HL-60 (cell line): ENCODE measurements at regions not wholly inside any gene's neighbourhood (a gene's known extent, or its start where the extent isn't known, plus 50 kb on each side); places are given as distances from the start of the nearest gene placed in this dataset.

Experiments used
- DNase-seq, 2 experiments: peaks; one replicate each; pipeline ENCODE4 v3.0.0-alpha.2; 2010 to 2020; ENCODE audit warnings: low read depth in 1 of 2, low spot score in 1 of 2
- H3K27ac ChIP-seq: fragments of 250-450 bp; sonication (Bioruptor Pico); replicated peaks from 2 replicates; pipeline ENCODE4 v1.5.1; 2020; ENCODE audit warnings: mild to moderate bottlenecking, moderate library complexity
- H3K27me3 ChIP-seq: fragments of 250-450 bp; sonication (Bioruptor Pico); 2 replicates; pipeline ENCODE4 v1.5.1; 2021; ENCODE audit warnings: mild to moderate bottlenecking, moderate library complexity; ENCODE audit not compliant: insufficient read depth, poor library complexity, severe bottlenecking
- H3K4me3 ChIP-seq: replicated peaks from 2 replicates; pipeline ENCODE4 v1.5.1; 2011; ENCODE audit warnings: mild to moderate bottlenecking, control low read depth, low read length; ENCODE audit not compliant: insufficient read depth
- GABPA ChIP-seq: IDR thresholded peaks from 2 replicates; pipeline ENCODE4 v1.6.1; 2012; ENCODE audit warnings: low read depth
- POLR2AphosphoS5 ChIP-seq: IDR thresholded peaks from 2 replicates; pipeline ENCODE4 v1.6.1; 2012; ENCODE audit warnings: low read depth
- SPI1 ChIP-seq: IDR thresholded peaks from 2 replicates; pipeline ENCODE4 v1.6.1; 2012; ENCODE audit warnings: low read depth, mild to moderate bottlenecking, borderline replicate concordance
- TF ChIP-seq, protein P1 (sequence below): IDR thresholded peaks from 2 replicates; pipeline ENCODE4 v1.6.1; 2012; ENCODE audit warnings: low read depth; ENCODE audit not compliant: insufficient replicate concordance
- TF ChIP-seq, protein P2 (sequence below): IDR thresholded peaks from one replicate; pipeline ENCODE4 v1.5.1; 2011; ENCODE audit warnings: low read length, control low read depth, inconsistent platforms; ENCODE audit not compliant: insufficient read depth

DNA sequence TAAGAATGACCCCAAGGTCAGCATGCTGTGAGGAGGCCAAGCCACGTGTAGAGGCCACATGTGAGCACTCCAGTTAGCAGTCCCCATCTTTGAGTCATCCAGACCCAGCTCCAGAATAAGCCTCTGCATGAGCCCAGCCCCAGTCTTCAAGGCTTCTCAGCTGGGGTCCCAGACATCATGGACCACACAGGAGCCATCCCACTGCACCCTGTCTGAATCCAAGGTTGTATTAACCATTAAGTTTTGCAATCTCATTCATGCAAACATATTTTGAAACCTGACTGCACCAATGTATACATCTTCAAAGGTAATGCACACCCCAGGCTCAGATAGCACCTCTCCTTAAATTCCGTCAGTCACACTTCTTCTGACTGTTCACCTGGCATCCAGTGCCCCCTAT lies 249.1 kb upstream of the CHRNA7 start:
- no peak overlapping the region for H3K27ac ChIP-seq
- no peak overlapping the region for H3K4me3 ChIP-seq
- no peak for DNase-seq
- TF ChIP-seq GABPA (no peak), POLR2AphosphoS5 (no peak), SPI1 (no peak)
- TF ChIP-seq, protein P1, sequence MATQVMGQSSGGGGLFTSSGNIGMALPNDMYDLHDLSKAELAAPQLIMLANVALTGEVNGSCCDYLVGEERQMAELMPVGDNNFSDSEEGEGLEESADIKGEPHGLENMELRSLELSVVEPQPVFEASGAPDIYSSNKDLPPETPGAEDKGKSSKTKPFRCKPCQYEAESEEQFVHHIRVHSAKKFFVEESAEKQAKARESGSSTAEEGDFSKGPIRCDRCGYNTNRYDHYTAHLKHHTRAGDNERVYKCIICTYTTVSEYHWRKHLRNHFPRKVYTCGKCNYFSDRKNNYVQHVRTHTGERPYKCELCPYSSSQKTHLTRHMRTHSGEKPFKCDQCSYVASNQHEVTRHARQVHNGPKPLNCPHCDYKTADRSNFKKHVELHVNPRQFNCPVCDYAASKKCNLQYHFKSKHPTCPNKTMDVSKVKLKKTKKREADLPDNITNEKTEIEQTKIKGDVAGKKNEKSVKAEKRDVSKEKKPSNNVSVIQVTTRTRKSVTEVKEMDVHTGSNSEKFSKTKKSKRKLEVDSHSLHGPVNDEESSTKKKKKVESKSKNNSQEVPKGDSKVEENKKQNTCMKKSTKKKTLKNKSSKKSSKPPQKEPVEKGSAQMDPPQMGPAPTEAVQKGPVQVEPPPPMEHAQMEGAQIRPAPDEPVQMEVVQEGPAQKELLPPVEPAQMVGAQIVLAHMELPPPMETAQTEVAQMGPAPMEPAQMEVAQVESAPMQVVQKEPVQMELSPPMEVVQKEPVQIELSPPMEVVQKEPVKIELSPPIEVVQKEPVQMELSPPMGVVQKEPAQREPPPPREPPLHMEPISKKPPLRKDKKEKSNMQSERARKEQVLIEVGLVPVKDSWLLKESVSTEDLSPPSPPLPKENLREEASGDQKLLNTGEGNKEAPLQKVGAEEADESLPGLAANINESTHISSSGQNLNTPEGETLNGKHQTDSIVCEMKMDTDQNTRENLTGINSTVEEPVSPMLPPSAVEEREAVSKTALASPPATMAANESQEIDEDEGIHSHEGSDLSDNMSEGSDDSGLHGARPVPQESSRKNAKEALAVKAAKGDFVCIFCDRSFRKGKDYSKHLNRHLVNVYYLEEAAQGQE = no peak
- TF ChIP-seq, protein P2, sequence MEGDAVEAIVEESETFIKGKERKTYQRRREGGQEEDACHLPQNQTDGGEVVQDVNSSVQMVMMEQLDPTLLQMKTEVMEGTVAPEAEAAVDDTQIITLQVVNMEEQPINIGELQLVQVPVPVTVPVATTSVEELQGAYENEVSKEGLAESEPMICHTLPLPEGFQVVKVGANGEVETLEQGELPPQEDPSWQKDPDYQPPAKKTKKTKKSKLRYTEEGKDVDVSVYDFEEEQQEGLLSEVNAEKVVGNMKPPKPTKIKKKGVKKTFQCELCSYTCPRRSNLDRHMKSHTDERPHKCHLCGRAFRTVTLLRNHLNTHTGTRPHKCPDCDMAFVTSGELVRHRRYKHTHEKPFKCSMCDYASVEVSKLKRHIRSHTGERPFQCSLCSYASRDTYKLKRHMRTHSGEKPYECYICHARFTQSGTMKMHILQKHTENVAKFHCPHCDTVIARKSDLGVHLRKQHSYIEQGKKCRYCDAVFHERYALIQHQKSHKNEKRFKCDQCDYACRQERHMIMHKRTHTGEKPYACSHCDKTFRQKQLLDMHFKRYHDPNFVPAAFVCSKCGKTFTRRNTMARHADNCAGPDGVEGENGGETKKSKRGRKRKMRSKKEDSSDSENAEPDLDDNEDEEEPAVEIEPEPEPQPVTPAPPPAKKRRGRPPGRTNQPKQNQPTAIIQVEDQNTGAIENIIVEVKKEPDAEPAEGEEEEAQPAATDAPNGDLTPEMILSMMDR = no peak
- no peaks in the 10 kb centered on the region for H3K27me3 ChIP-seq

DNA sequence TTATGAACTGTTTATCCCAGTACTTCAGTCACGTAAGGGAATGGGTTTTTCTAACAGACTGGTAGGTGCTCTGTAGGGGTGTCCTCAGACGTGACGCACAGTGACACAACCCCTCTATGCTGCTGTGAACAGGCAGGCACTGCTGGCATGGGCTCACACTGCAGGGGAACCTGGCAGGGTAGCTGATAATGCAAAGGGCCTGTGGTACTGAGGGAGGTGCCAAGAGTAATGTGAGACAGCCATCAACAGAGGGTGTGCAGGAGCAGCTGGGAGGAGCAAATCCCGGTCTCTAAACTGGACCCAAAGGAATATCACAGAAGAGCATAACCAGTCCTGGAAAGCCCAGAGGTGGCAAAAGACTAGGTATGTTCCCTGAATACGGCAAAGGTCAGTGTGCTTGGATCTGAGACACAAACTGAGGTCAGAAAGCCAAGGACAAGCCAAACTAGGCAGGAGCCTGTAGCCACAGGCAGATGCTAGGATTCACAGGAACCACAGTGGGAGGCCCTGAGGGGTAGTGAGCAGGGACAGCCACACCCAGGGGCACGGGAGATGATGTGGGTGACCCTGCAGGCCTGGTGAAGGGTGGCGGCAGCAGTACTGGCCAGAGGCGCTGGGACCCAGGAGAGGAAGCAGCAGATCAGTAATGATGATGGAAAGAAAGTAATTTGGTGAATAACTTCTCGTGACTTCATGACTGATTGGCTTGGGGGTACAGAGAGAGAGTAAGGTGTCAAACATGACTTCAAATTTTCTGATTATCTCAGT lies 248.1 kb upstream of the CHRNA7 start:
- Histone ChIP-seq H3K4me3 (no peak overlapping the region), H3K27me3 (no peaks in the 10 kb centered on the region), H3K27ac (no peak overlapping the region)
- no peak for DNase-seq
- TF ChIP-seq, protein P1 = no peak
- TF ChIP-seq GABPA = no peak
- no peak for TF ChIP-seq SPI1
- TF ChIP-seq, protein P2 = no peak
- no peak for TF ChIP-seq POLR2AphosphoS5

DNA sequence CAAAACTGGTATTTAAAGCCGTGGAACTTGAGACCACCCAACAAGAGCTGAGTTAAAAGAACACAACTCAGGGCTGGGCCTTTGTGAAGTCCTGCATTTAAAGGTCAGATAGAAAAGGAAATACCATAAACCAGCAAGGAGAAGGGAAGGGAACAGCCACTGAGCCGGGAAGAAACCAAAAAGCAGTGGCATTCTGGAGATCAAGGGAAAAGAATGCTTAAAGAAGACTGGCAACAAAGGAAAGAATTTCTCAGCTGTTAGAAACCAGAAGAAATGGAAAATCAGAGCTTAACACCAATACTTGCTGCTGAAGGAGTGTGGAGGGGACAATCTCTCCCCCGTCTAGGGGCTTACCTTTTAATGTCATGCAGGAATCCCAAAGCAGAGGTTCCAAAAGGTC lies 247.4 kb upstream of the CHRNA7 start:
- TF ChIP-seq SPI1 = no peak
- TF ChIP-seq, protein P1 = no peak
- no peak for TF ChIP-seq GABPA
- TF ChIP-seq POLR2AphosphoS5 = no peak
- H3K27ac ChIP-seq = no peak overlapping the region
- DNase-seq = no peak
- no peak overlapping the region for H3K4me3 ChIP-seq
- no peaks in the 10 kb centered on the region for H3K27me3 ChIP-seq
